Endothelial cell (in vitro differentiated cells): ENCODE measurements at regions not wholly inside any gene's neighbourhood (a gene's known extent, or its start where the extent isn't known, plus 50 kb on each side); places are given as distances from the start of the nearest gene placed in this dataset.

Source experiments
- DNase-seq: peaks from one replicate; pipeline ENCODE4 v3.0.0; 2021; ENCODE audit warnings: low spot score
- H3K27ac Mint-ChIP-seq: one replicate; pipeline ENCODE4 v1.8.0; 2021; ENCODE audit warnings: mixed read lengths, inconsistent platforms; ENCODE audit not compliant: unreplicated experiment
- H3K27me3 Mint-ChIP-seq: one replicate; pipeline ENCODE4 v1.8.0; 2021; ENCODE audit warnings: mild to moderate bottlenecking, moderate library complexity, mixed read lengths, inconsistent platforms; ENCODE audit not compliant: unreplicated experiment
- H3K36me3 Mint-ChIP-seq: one replicate; pipeline ENCODE4 v1.8.0; 2021; ENCODE audit warnings: mild to moderate bottlenecking, low read depth, mixed read lengths, inconsistent platforms; ENCODE audit not compliant: unreplicated experiment
- H3K4me1 Mint-ChIP-seq: one replicate; pipeline ENCODE4 v1.8.0; 2021; ENCODE audit warnings: mild to moderate bottlenecking, mixed read lengths, inconsistent platforms; ENCODE audit not compliant: unreplicated experiment
- H3K4me3 Mint-ChIP-seq: one replicate; pipeline ENCODE4 v1.8.0; 2021; ENCODE audit warnings: mild to moderate bottlenecking, mixed read lengths, inconsistent platforms; ENCODE audit not compliant: unreplicated experiment
- H3K9me3 Mint-ChIP-seq: one replicate; pipeline ENCODE4 v1.8.0; 2021; ENCODE audit warnings: mixed read lengths, inconsistent platforms; ENCODE audit not compliant: unreplicated experiment
- CTCF ChIP-seq: fragments of 200-600 bp; sonication (generic); IDR thresholded peaks from one replicate; pipeline ENCODE4 v1.5.0; 2021; ENCODE audit warnings: antibody characterized with exemption; ENCODE audit not compliant: unreplicated experiment

DNA sequence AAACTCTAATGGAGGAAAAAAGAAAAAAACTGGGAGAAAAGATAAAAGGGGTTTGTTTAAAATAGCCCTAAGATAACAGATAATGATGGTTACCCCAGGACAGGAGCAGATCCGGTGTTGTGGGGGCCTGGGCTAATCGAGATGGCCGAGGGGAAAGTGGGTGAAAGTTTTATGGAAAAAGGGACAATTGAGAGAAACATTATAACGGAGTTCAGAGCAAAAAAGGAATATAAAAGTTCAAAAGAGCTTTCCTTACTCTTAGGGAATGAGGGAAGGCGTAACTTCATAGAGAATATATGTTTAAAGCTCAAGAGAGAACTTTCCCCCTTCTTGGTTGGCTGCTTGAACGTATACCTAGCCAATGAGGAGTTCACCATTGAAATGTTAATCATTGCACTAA, 131.4 kb downstream of the BAMBI start:
- peaks cover 6% of the 10 kb centered on the region for H3K27me3 Mint-ChIP-seq
- peak overlapping the region; percentile 94 for H3K27ac Mint-ChIP-seq
- no peak for DNase-seq
- no peak for TF ChIP-seq CTCF
- H3K9me3 Mint-ChIP-seq, result no peaks in the 10 kb centered on the region
- H3K4me3 Mint-ChIP-seq, result no peak overlapping the region
- peaks cover 3% of the 10 kb centered on the region for H3K36me3 Mint-ChIP-seq
- H3K4me1 Mint-ChIP-seq, result peaks cover 74% of the 10 kb centered on the region

- Mint-ChIP-seq H3K36me3 (peaks cover 3% of the 10 kb centered on the region), H3K27me3 (peaks cover 6% of the 10 kb centered on the region), H3K4me3 (peak overlapping the region; percentile 44), H3K4me1 (peaks cover 71% of the 10 kb centered on the region), H3K9me3 (no peaks in the 10 kb centered on the region), H3K27ac (peak overlapping the region; percentile 96)
- DNase-seq, result no peak
- TF ChIP-seq CTCF, result no peak
Observed at GRCh38 chr10:28810057-28810870, 132.9 kb downstream of the BAMBI start.

DNA sequence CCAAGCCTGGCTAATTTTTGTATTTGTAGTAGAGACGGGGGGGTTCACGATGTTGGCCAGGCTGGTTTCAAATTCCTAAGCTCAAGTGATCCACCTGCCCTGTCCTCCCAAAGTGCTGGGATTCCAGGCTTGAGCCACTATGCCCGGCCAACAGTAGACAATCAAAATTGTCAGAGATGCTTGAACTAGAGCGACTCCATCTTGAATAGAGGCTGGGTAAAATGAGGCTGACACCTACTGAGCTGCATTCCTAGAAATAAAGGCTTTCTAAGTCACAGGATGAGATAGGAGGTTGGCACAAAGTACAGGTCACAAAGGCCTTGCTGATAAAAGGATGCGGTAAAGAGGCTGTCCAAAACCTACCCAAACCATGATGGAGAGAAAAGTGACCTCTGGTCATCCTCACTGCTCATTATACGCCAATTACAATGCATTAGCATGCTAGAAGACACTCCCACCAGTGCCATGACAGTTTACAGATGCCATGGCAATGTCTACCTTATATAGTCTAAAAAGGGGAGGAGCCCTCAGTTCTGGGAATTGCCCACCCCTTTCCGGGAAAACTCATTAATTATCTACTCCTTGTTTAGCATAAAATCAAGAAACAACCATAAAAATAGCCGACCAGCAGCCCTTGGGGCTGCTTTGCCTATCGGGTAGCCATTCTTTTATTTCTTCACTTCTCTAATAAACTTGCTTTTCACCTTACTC, 134.5 kb downstream of the BAMBI start:
- no peak for TF ChIP-seq CTCF
- Mint-ChIP-seq H3K9me3 (no peaks in the 10 kb centered on the region), H3K4me3 (no peak overlapping the region), H3K27ac (no peak overlapping the region), H3K27me3 (peaks cover 6% of the 10 kb centered on the region), H3K4me1 (peaks cover 60% of the 10 kb centered on the region), H3K36me3 (peaks cover 3% of the 10 kb centered on the region)
- no peak for DNase-seq

GRCh38 chr10:28812384-28813372, 135.4 kb downstream of the BAMBI start:
- Mint-ChIP-seq H3K27me3 (peaks cover 6% of the 10 kb centered on the region), H3K36me3 (peaks cover 3% of the 10 kb centered on the region), H3K9me3 (no peaks in the 10 kb centered on the region), H3K4me3 (no peak overlapping the region), H3K27ac (no peak overlapping the region), H3K4me1 (peaks cover 52% of the 10 kb centered on the region)
- no peak for DNase-seq
- TF ChIP-seq CTCF, result no peak
